GM12878 (cell line): ENCODE measurements at regions not wholly inside any gene's neighbourhood (a gene's known extent, or its start where the extent isn't known, plus 50 kb on each side); places are given as distances from the start of the nearest gene placed in this dataset.

ENCODE experiments used
- ASH2L ChIP-seq: fragments of 300-600, 200-600 bp; sonication (generic); IDR thresholded peaks from 2 replicates; pipeline ENCODE4 v1.6.1; 2017; ENCODE audit warnings: low read depth, mild to moderate bottlenecking, borderline replicate concordance
- ATF3 ChIP-seq: IDR thresholded peaks from 2 replicates; pipeline ENCODE4 v1.6.1; 2011; ENCODE audit warnings: low read depth, mild to moderate bottlenecking, low read length, moderate library complexity, borderline replicate concordance; ENCODE audit errors: extremely low read depth
- BMI1 ChIP-seq: fragments of 450-650 bp; IDR thresholded peaks from 2 replicates; pipeline ENCODE4 v1.6.1; 2016; ENCODE audit warnings: mild to moderate bottlenecking, moderate library complexity, borderline replicate concordance
- CEBPZ ChIP-seq: fragments of 150-350 bp; IDR thresholded peaks from 2 replicates; pipeline ENCODE4 v1.6.1; 2016; ENCODE audit warnings: low read depth, low read length
- CHD1 ChIP-seq: IDR thresholded peaks from 2 replicates; pipeline ENCODE4 v1.6.1; 2012; ENCODE audit warnings: low read depth, low read length, improper control_type of control experiment
- ELK1 ChIP-seq: IDR thresholded peaks from 2 replicates; pipeline ENCODE4 v1.6.1; 2012; ENCODE audit warnings: low read depth, low read length, improper control_type of control experiment
- KDM1A ChIP-seq: fragments of 200-600 bp; sonication (generic); IDR thresholded peaks from 2 replicates; pipeline ENCODE4 v1.6.1; 2016; ENCODE audit warnings: borderline replicate concordance
- MXI1 ChIP-seq: fragments of 150-350 bp; IDR thresholded peaks from 2 replicates; pipeline ENCODE4 v1.6.1; 2011; ENCODE audit warnings: low read depth, mild to moderate bottlenecking, inconsistent platforms, low read length, improper control_type of control experiment
- NKRF ChIP-seq: fragments of 450-650 bp; conservative IDR thresholded peaks from 2 replicates; pipeline ENCODE4 v1.6.1; 2017; ENCODE audit warnings: mild to moderate bottlenecking, moderate library complexity
- PKNOX1 ChIP-seq: fragments of 450-650 bp; IDR thresholded peaks from 2 replicates; pipeline ENCODE4 v1.6.1; 2016; ENCODE audit warnings: mild to moderate bottlenecking
- POLR2AphosphoS2 ChIP-seq: IDR thresholded peaks from 2 replicates; pipeline ENCODE4 v1.6.1; 2011; ENCODE audit warnings: low read depth, mild to moderate bottlenecking, low read length, improper control_type of control experiment, moderate library complexity
- RAD21 ChIP-seq: IDR thresholded peaks from 2 replicates; pipeline ENCODE4 v1.6.1; 2011; ENCODE audit warnings: mild to moderate bottlenecking, low read depth, low read length, moderate library complexity; ENCODE audit not compliant: insufficient read depth
- RAD51 ChIP-seq: fragments of 450-650 bp; IDR thresholded peaks from 2 replicates; pipeline ENCODE4 v1.6.1; 2016; ENCODE audit warnings: moderate library complexity, mild to moderate bottlenecking, inconsistent platforms
- RB1 ChIP-seq: fragments of 450-650 bp; formaldehyde crosslinking; IDR thresholded peaks from 2 replicates; pipeline ENCODE4 v1.6.1; 2017; ENCODE audit warnings: mild to moderate bottlenecking, borderline replicate concordance
- RBBP5 ChIP-seq: fragments of 200-600 bp; sonication (generic); conservative IDR thresholded peaks from 2 replicates; pipeline ENCODE4 v1.6.1; 2016
- RCOR1 ChIP-seq: conservative IDR thresholded peaks from 2 replicates; pipeline ENCODE4 v1.6.1; 2012; ENCODE audit warnings: low read depth, low read length, improper control_type of control experiment
- RUNX3 ChIP-seq: IDR thresholded peaks from 2 replicates; pipeline ENCODE4 v1.6.1; 2012; ENCODE audit warnings: low read length, inconsistent platforms
- SMARCA5 ChIP-seq: fragments of 450-650 bp; IDR thresholded peaks from 2 replicates; pipeline ENCODE4 v1.6.1; 2017; ENCODE audit warnings: mild to moderate bottlenecking
- SRF ChIP-seq, 2 experiments: IDR thresholded peaks; 2 replicates each; pipeline ENCODE4 v1.6.1; 2011; ENCODE audit warnings: low read depth in 2 of 2, low read length in 2 of 2, mild to moderate bottlenecking in 1 of 2, moderate library complexity in 1 of 2
- STAT1 ChIP-seq: fragments of 450-650 bp; conservative IDR thresholded peaks from 2 replicates; pipeline ENCODE4 v1.6.1; 2014; ENCODE audit warnings: antibody characterized with exemption, mild to moderate bottlenecking
- YY1 ChIP-seq: IDR thresholded peaks from 2 replicates; pipeline ENCODE4 v1.6.1; 2011; ENCODE audit warnings: low read depth, mild to moderate bottlenecking, low read length
- ZBED1 ChIP-seq: IDR thresholded peaks from 2 replicates; pipeline ENCODE4 v1.6.1; 2016; ENCODE audit warnings: borderline replicate concordance
- ZNF207 ChIP-seq: fragments of 450-650 bp; IDR thresholded peaks from 2 replicates; pipeline ENCODE4 v1.6.1; 2014; ENCODE audit warnings: antibody characterized with exemption, mild to moderate bottlenecking, borderline replicate concordance
- ZNF384 ChIP-seq: IDR thresholded peaks from 2 replicates; pipeline ENCODE4 v1.6.1; 2012; ENCODE audit warnings: low read depth, mild to moderate bottlenecking, low read length, improper control_type of control experiment, borderline replicate concordance
- ZSCAN29 ChIP-seq: fragments of 450-650 bp; IDR thresholded peaks from 2 replicates; pipeline ENCODE4 v1.6.1; 2017; ENCODE audit warnings: mild to moderate bottlenecking, moderate library complexity

- TF ChIP-seq PKNOX1 (peak; percentile 67; the same call in 1 of the 2 replicates), CEBPZ (no peak), CHD1 (0 out of 2 replicates have a peak, but pooled peaks have one; percentile 38), MXI1 (no peak), ASH2L (no peak), RB1 (0 out of 2 replicates have a peak, but pooled peaks have one; percentile 48), YY1 (no peak), RUNX3 (peak; percentile 93), POLR2AphosphoS2 (no peak), SRF (IDR thresholded peaks at IDR 0.05; ENCODE audit: low read depth in 2 of 2, low read length in 2 of 2) (no peak), BMI1 (no peak), SMARCA5 (no peak), RAD21 (no peak), RAD51 (no peak), RCOR1 (no peak), RBBP5 (no peak), ZNF207 (no peak; the same call in 1 of the 2 replicates), ZBED1 (no peak; the same call in 1 of the 2 replicates), STAT1 (no peak), KDM1A (no peak), ZSCAN29 (no peak), ELK1 (no peak), ZNF384 (peak; percentile 13; the same call in 1 of the 2 replicates), NKRF (no peak), ATF3 (no peak)
Measured at GRCh38 chr2:196263181-196263747, 91.9 kb upstream of the STK17B start (continued).
